CD14-positive monocyte (primary cell): ENCODE measurements at regions not wholly inside any gene's neighbourhood (a gene's known extent, or its start where the extent isn't known, plus 50 kb on each side); places are given as distances from the start of the nearest gene placed in this dataset.

Experiments used
- DNase-seq, 3 donors: peaks; one replicate each; pipeline ENCODE4 v3.0.0-alpha.2; 2011 to 2022
- H2AFZ ChIP-seq: 2 replicates; pipeline ENCODE4 v1.6.0; 2012; ENCODE audit warnings: mild to moderate bottlenecking, low read depth, low read length, inconsistent platforms; ENCODE audit not compliant: insufficient read depth, poor library complexity, severe bottlenecking
- H3K27ac ChIP-seq, 2 donors: 1 replicate in 1 of 2; 2 replicates in 1 of 2; pipeline ENCODE4 v1.5.1; 2012 to 2013; ENCODE audit warnings: low read length in 2 of 2, control low read depth in 1 of 2, inconsistent platforms in 1 of 2, low read depth in 1 of 2, mild to moderate bottlenecking in 1 of 2
- H3K27me3 ChIP-seq, 2 donors: one replicate each; pipeline versions ENCODE4 v1.6.0 to v1.6.1; 2011 to 2013; ENCODE audit warnings: low read length in 2 of 2; ENCODE audit not compliant: control insufficient read depth in 2 of 2, insufficient read depth in 2 of 2
- H3K36me3 ChIP-seq, 2 donors: replicated peaks in 1 of 2; 1 replicate in 1 of 2; 2 replicates in 1 of 2; pipeline versions ENCODE4 v1.5.1 to v1.6.1; 2012 to 2013; ENCODE audit warnings: low read length in 2 of 2, control low read depth in 1 of 2, inconsistent platforms in 1 of 2, mild to moderate bottlenecking in 1 of 2; ENCODE audit not compliant: insufficient read depth in 2 of 2, control insufficient read depth in 1 of 2
- H3K4me1 ChIP-seq, 2 donors: 1 replicate in 1 of 2; 2 replicates in 1 of 2; pipeline versions ENCODE4 v1.5.1 to v1.6.1; 2012 to 2013; ENCODE audit warnings: low read length in 2 of 2, control low read depth in 1 of 2, inconsistent platforms in 1 of 2, mild to moderate bottlenecking in 1 of 2, moderate library complexity in 1 of 2; ENCODE audit not compliant: insufficient read depth in 2 of 2, control insufficient read depth in 1 of 2
- H3K4me2 ChIP-seq: replicated peaks from 2 replicates; pipeline ENCODE3; 2012; ENCODE audit warnings: low read length, moderate library complexity, mild to moderate bottlenecking; ENCODE audit not compliant: poor library complexity, severe bottlenecking; ENCODE audit errors: extremely low read depth
- H3K4me3 ChIP-seq, 3 experiments: fragments of 200-600 bp in 1 of 3; sonication (generic) in 1 of 3; replicated peaks in 1 of 3; 1 replicate in 2 of 3; 2 replicates in 1 of 3; pipeline ENCODE4 v1.5.1; 2011 to 2013; ENCODE audit warnings: low read length in 3 of 3, mild to moderate bottlenecking in 3 of 3, control low read depth in 2 of 3, low read depth in 2 of 3, inconsistent platforms in 1 of 3, moderate library complexity in 1 of 3
- H3K79me2 ChIP-seq: 2 replicates; pipeline ENCODE4 v1.6.0; 2012; ENCODE audit warnings: mild to moderate bottlenecking, control low read depth, inconsistent platforms, low read length, moderate library complexity; ENCODE audit not compliant: insufficient read depth
- H3K9ac ChIP-seq: 2 replicates; pipeline ENCODE4 v1.6.0; 2017; ENCODE audit warnings: low read length, mild to moderate bottlenecking; ENCODE audit not compliant: insufficient read depth, poor library complexity, severe bottlenecking
- H3K9me3 ChIP-seq, 2 donors: replicated peaks in 1 of 2; 1 replicate in 1 of 2; 2 replicates in 1 of 2; pipeline versions ENCODE4 v1.5.1 to v1.6.1; 2012 to 2013; ENCODE audit warnings: low read length in 2 of 2, control low read depth in 1 of 2; ENCODE audit not compliant: control insufficient read depth in 1 of 2, insufficient read depth in 1 of 2
- H4K20me1 ChIP-seq: 2 replicates; pipeline ENCODE4 v1.6.0; 2012; ENCODE audit warnings: mild to moderate bottlenecking, low read length, control low read depth, moderate library complexity; ENCODE audit not compliant: insufficient read depth
- H3K27ac Mint-ChIP-seq, 7 donors: one replicate each; pipeline ENCODE4 v1.8.0; 2020; ENCODE audit warnings: mild to moderate bottlenecking in 7 of 7, mixed read lengths in 7 of 7, moderate library complexity in 6 of 7, inconsistent platforms in 2 of 7
- H3K27me3 Mint-ChIP-seq, 3 donors: one replicate each; pipeline ENCODE4 v1.8.0; 2021 to 2022; ENCODE audit warnings: low read depth in 3 of 3, mild to moderate bottlenecking in 3 of 3, mixed read lengths in 3 of 3, moderate library complexity in 3 of 3, inconsistent platforms in 1 of 3
- H3K36me3 Mint-ChIP-seq, 2 donors: one replicate each; pipeline ENCODE4 v1.8.0; 2020; ENCODE audit warnings: mixed read lengths in 2 of 2, inconsistent platforms in 1 of 2, mild to moderate bottlenecking in 1 of 2
- H3K4me1 Mint-ChIP-seq: one replicate; pipeline ENCODE4 v1.8.0; 2020; ENCODE audit warnings: mild to moderate bottlenecking, mixed read lengths
- H3K4me3 Mint-ChIP-seq, 2 donors: one replicate each; pipeline ENCODE4 v1.8.0; 2020; ENCODE audit warnings: mild to moderate bottlenecking in 2 of 2, mixed read lengths in 2 of 2, moderate library complexity in 1 of 2
- H3K9me3 Mint-ChIP-seq, 7 donors: one replicate each; pipeline ENCODE4 v1.8.0; 2020 to 2022; ENCODE audit warnings: mixed read lengths in 7 of 7, mild to moderate bottlenecking in 6 of 7, moderate library complexity in 6 of 7, inconsistent platforms in 2 of 7
- WGBS: methylation state at CpG from one replicate; pipeline ENCODE4 v1.1.5; 2013; ENCODE audit warnings: missing lambda C conversion rate; ENCODE audit not compliant: insufficient coverage; 5-methylcytosine and 5-hydroxymethylcytosine counted together
- intact Hi-C, 2 donors: fragments of 100-400 bp; cut with micrococcal nuclease; formaldehyde crosslinking; loops; one replicate each; pipeline versions ENCODE4 v1.15.0 to v1.15.1; 2023
- TF ChIP-seq, protein P1 (sequence below): fragments of 200-600 bp; IDR thresholded peaks from one replicate; pipeline ENCODE4 v1.8.0; 2022; ENCODE audit warnings: antibody characterized with exemption, mild to moderate bottlenecking

- Histone ChIP-seq H3K9ac (no peak overlapping the region), H3K27me3 (no peaks in the 10 kb centered on the region), H3K79me2 (no peaks in the 10 kb centered on the region), H3K9me3 (peaks cover 8 to 12% of the 10 kb centered on the region in 2 donors), H2AFZ (no peak overlapping the region), H3K27ac (no peak overlapping the region), H4K20me1 (no peaks in the 10 kb centered on the region), H3K4me1 (no peaks in the 10 kb centered on the region), H3K4me2 (no peak overlapping the region), H3K36me3 (no peaks in the 10 kb centered on the region), H3K4me3 (no peak overlapping the region)
- WGBS, result 100% methylated on average over 1 of the region's 3 CpGs
- Mint-ChIP-seq H3K4me3 (no peak overlapping the region), H3K27me3 (peaks cover 0 to 2% (median 1%) of the 10 kb centered on the region in 3 donors), H3K9me3 (peaks cover 5 to 14% (median 9%) of the 10 kb centered on the region in 7 donors), H3K27ac (no peak overlapping the region), H3K4me1 (no peaks in the 10 kb centered on the region), H3K36me3 (no peaks in the 10 kb centered on the region)
- TF ChIP-seq, protein P1, sequence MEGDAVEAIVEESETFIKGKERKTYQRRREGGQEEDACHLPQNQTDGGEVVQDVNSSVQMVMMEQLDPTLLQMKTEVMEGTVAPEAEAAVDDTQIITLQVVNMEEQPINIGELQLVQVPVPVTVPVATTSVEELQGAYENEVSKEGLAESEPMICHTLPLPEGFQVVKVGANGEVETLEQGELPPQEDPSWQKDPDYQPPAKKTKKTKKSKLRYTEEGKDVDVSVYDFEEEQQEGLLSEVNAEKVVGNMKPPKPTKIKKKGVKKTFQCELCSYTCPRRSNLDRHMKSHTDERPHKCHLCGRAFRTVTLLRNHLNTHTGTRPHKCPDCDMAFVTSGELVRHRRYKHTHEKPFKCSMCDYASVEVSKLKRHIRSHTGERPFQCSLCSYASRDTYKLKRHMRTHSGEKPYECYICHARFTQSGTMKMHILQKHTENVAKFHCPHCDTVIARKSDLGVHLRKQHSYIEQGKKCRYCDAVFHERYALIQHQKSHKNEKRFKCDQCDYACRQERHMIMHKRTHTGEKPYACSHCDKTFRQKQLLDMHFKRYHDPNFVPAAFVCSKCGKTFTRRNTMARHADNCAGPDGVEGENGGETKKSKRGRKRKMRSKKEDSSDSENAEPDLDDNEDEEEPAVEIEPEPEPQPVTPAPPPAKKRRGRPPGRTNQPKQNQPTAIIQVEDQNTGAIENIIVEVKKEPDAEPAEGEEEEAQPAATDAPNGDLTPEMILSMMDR, result no peak
- intact Hi-C loops, result no loop called here
- DNase-seq, result no peak
Measured at GRCh38 chr1:214777364-214777763, 174.4 kb downstream of the CENPF start.

- H3K27me3 ChIP-seq, result no peaks in the 10 kb centered on the region
- Mint-ChIP-seq H3K36me3 (no peaks in the 10 kb centered on the region), H3K4me3 (no peak overlapping the region), H3K9me3 (peaks cover 0 to 8% (median 2%) of the 10 kb centered on the region in 7 donors), H3K27me3 (peaks cover 0 to 2% (median 0%) of the 10 kb centered on the region in 3 donors), H3K4me1 (no peaks in the 10 kb centered on the region), H3K27ac (no peak overlapping the region)
- H3K4me3 ChIP-seq, result no peak overlapping the region
- no peaks in the 10 kb centered on the region for H3K4me1 ChIP-seq
- no peaks in the 10 kb centered on the region for H3K36me3 ChIP-seq
- no peak overlapping the region for H2AFZ ChIP-seq
- H3K4me2 ChIP-seq, result no peak overlapping the region
- no peak for DNase-seq
- intact Hi-C loops, result no loop called here
- H3K9me3 ChIP-seq, result no peaks in the 10 kb centered on the region
- TF ChIP-seq, protein P1, result no peak
- H3K79me2 ChIP-seq, result no peaks in the 10 kb centered on the region
- no peak overlapping the region for H3K9ac ChIP-seq
- 80% methylated on average over 1 of the region's 1 CpG for WGBS
- H3K27ac ChIP-seq, result no peak overlapping the region
- no peaks in the 10 kb centered on the region for H4K20me1 ChIP-seq
Measured at GRCh38 chr1:214791961-214792360, 189.0 kb downstream of the CENPF start.
